Right atrium auricular region (tissue), 2 donors: ENCODE measurements at regions not wholly inside any gene's neighbourhood (a gene's known extent, or its start where the extent isn't known, plus 50 kb on each side); places are given as distances from the start of the nearest gene placed in this dataset.
"Not testable (repeated sequence)": the region's sequence is repeated elsewhere in the genome, so short reads cannot be mapped to it uniquely, and the experiment has no call there.

Source experiments
- DNase-seq: peaks from one replicate; pipeline ENCODE4 v3.0.0-alpha.2; 2019; ENCODE audit warnings: low spot score
- H3K27ac ChIP-seq, 2 donors: fragments of 200-600 bp; sonication (generic); 1 replicate in 1 of 2; 2 replicates in 1 of 2; pipeline ENCODE4 v1.5.1; 2016 to 2019
- H3K27me3 ChIP-seq, 2 donors: fragments of 200-600 bp; sonication (generic); one replicate each; pipeline versions ENCODE4 v1.5.1 to v1.6.0; 2017 to 2019
- H3K36me3 ChIP-seq: fragments of 200-600 bp; sonication (generic); one replicate; pipeline ENCODE4 v1.5.1; 2016
- H3K4me1 ChIP-seq, 2 donors: fragments of 200-600 bp; sonication (generic); one replicate each; pipeline versions ENCODE4 v1.5.1 to v1.6.0; 2017 to 2019
- H3K4me3 ChIP-seq, 2 donors: fragments of 200-600 bp; sonication (generic); 1 replicate in 1 of 2; 2 replicates in 1 of 2; pipeline ENCODE4 v1.5.1; 2017 to 2019; ENCODE audit warnings: mild to moderate bottlenecking in 1 of 2, moderate library complexity in 1 of 2
- H3K9me3 ChIP-seq, 2 donors: fragments of 200-600 bp; sonication (generic); one replicate each; pipeline ENCODE4 v1.5.1; 2019
- TF ChIP-seq, protein P1 (sequence below), 2 donors: fragments of 200-600 bp; sonication (generic); IDR thresholded peaks; one replicate each; pipeline ENCODE4 v1.5.1; 2019; ENCODE audit warnings: antibody characterized with exemption in 2 of 2

DNA sequence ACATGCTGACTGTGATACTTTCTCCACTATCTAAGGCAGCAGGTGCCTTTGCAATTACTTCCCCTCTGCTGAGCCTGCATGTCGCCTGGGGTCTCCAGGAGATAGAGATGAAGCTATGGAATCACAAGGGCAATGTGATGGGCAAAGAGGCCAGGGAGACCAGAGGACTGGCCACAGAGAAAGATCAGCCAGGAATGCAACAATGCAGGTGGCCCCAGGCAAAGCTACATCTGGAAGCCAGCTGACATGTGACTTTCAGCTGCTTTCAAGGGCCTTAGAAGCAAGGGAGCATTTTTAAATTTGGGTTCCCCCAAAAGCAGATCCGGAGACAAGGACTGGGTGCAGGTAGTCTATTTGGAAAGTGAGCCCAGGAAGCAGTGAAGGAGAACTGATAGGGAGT, 107.9 kb upstream of the SRSF6 start:
- Histone ChIP-seq H3K9me3 (peaks cover 0 to under 1% of the 10 kb centered on the region in 2 donors), H3K4me1 (no peaks in the 10 kb centered on the region), H3K27me3 (no peaks in the 10 kb centered on the region), H3K4me3 (no peak overlapping the region), H3K27ac (no peak overlapping the region), H3K36me3 (no peaks in the 10 kb centered on the region)
- TF ChIP-seq, protein P1, sequence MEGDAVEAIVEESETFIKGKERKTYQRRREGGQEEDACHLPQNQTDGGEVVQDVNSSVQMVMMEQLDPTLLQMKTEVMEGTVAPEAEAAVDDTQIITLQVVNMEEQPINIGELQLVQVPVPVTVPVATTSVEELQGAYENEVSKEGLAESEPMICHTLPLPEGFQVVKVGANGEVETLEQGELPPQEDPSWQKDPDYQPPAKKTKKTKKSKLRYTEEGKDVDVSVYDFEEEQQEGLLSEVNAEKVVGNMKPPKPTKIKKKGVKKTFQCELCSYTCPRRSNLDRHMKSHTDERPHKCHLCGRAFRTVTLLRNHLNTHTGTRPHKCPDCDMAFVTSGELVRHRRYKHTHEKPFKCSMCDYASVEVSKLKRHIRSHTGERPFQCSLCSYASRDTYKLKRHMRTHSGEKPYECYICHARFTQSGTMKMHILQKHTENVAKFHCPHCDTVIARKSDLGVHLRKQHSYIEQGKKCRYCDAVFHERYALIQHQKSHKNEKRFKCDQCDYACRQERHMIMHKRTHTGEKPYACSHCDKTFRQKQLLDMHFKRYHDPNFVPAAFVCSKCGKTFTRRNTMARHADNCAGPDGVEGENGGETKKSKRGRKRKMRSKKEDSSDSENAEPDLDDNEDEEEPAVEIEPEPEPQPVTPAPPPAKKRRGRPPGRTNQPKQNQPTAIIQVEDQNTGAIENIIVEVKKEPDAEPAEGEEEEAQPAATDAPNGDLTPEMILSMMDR (IDR thresholded peaks at IDR 0.05): no peak
- DNase-seq: no peak

DNA sequence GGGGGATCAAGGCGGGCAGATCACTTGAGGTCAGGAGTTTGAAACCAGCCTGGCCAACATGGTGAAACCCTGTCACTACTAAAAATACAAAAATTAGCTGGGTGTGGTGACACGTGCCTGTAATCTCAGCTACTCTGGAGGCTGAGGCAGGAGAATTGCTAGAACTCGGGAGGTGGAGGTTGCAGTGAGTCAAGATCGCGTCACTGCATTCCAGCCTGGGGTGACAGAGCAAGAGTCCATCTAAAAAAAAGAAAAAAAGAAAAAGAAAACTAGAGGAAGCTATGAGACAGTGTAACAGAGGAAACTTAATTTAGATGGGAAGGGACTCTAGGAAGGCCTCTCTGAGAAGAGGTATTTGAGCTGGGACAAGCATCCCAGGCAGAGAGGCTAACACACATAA, 109.9 kb upstream of the SRSF6 start:
- H3K36me3 ChIP-seq, H3K4me3 ChIP-seq, H3K27ac ChIP-seq, H3K4me1 ChIP-seq, DNase-seq, H3K27me3 ChIP-seq: not testable (repeated sequence)
- peaks cover 0 to 16% of the 10 kb centered on the region in 2 donors for H3K9me3 ChIP-seq

DNA sequence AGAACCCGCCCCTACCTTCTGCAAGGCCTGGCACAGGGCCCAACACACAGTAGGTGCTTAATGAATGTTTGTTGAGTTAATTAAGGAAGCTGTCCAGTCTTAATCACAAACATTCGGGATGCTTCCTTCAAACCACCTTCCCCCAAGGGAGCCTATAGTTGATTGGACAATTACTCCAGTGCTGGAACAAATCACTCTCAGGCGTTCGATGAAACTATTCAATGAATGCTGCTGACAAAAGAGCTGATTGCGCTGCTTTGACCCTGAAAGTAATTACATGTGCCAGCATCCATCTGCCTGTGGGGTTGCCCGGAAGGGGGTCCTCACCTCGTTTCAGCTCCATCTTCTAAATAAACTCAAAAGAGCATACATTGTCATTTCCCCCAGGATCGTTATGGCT, 112.0 kb upstream of the SRSF6 start:
- Histone ChIP-seq H3K27me3 (no peaks in the 10 kb centered on the region), H3K9me3 (peaks cover 0 to 16% of the 10 kb centered on the region in 2 donors), H3K36me3 (no peaks in the 10 kb centered on the region), H3K4me1 (no peaks in the 10 kb centered on the region), H3K4me3 (no peak overlapping the region), H3K27ac (no peak overlapping the region)
- DNase-seq: no peak
- TF ChIP-seq, protein P1 (IDR thresholded peaks at IDR 0.05): no peak

DNA sequence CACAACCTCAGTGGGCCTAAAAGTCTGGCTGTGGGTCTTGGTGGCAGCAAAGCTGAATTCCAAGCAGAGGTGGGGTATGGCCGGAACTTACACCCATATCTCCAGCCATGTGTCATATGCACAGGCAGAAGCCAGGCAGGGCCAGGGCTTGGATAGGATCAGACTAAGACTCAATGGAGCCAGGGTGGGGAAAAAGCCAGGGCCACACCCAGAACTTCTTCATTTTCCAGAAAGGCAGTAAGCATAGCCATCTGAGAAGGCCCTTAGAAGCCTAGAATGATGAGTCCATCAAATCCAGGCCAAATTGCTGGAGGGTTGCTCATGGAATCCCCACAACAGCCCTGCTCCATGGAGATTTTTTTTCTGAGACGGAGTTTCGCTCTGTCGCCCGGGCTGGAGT, 116.2 kb upstream of the SRSF6 start:
- H3K4me1 ChIP-seq: no peaks in the 10 kb centered on the region
- no peaks in the 10 kb centered on the region for H3K27me3 ChIP-seq
- TF ChIP-seq, protein P1 (IDR thresholded peaks at IDR 0.05): no peak
- no peak for DNase-seq
- peaks cover 0 to 16% of the 10 kb centered on the region in 2 donors for H3K9me3 ChIP-seq
- no peak overlapping the region for H3K27ac ChIP-seq
- H3K4me3 ChIP-seq: no peak overlapping the region
- H3K36me3 ChIP-seq: no peaks in the 10 kb centered on the region

DNA sequence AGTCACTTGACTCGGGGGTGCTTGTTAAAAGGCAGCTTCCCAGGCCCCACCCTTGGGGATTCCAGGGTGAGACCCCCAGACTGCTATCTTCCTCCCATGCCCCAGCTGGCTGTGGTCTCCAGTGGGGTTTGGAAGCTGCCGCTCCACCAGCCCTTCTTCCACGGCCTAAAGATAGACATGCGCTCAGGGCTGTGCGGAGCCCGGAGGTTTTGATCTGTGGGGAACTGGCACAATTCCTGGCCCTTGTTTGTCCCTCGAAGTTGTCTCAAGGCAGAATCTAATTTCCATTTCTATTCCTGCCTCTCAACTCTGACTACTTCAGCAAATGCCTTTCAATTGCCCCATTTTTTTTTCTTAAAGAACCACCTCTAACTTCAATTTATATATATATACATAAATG, 120.7 kb upstream of the SRSF6 start:
- no peak for DNase-seq
- Histone ChIP-seq H3K4me1 (no peaks in the 10 kb centered on the region), H3K27me3 (no peaks in the 10 kb centered on the region), H3K4me3 (no peak overlapping the region), H3K36me3 (no peaks in the 10 kb centered on the region), H3K27ac (no peak overlapping the region), H3K9me3 (peaks cover 0 to 10% of the 10 kb centered on the region in 2 donors)
- TF ChIP-seq, protein P1 (IDR thresholded peaks at IDR 0.05): no peak

DNA sequence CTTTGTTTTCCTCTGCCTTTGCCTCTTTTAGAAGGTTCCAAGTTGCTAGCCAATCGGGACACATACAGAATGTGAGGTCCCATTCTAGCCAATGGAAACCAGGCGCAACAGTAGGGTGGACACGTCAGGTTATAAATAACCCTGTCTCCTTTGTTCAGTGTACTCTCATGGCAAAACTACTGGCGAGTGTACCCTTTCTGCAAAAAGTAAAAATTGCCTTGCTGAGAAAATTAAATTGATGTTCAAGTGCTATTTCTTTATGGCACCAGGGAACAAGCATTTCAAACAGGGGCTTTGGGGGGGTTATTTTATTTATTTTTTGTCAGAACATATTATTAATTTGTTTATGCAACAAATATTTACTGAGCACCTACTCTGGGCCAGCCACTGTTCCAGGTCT, 123.6 kb upstream of the SRSF6 start:
- DNase-seq: no peak
- no peak overlapping the region for H3K27ac ChIP-seq

More for the DNA sequence above, 123.6 kb upstream of the SRSF6 start:
- Histone ChIP-seq H3K27me3 (no peaks in the 10 kb centered on the region), H3K36me3 (no peaks in the 10 kb centered on the region), H3K4me1 (no peaks in the 10 kb centered on the region), H3K9me3 (peaks cover 0 to 10% of the 10 kb centered on the region in 2 donors), H3K4me3 (no peak overlapping the region)
- TF ChIP-seq, protein P1 (IDR thresholded peaks at IDR 0.05): no peak
